ENCODE measurements at regions not wholly inside any gene's neighbourhood (a gene's known extent, or its start where the extent isn't known, plus 50 kb on each side); places are given as distances from the start of the nearest gene placed in this dataset.

DNA sequence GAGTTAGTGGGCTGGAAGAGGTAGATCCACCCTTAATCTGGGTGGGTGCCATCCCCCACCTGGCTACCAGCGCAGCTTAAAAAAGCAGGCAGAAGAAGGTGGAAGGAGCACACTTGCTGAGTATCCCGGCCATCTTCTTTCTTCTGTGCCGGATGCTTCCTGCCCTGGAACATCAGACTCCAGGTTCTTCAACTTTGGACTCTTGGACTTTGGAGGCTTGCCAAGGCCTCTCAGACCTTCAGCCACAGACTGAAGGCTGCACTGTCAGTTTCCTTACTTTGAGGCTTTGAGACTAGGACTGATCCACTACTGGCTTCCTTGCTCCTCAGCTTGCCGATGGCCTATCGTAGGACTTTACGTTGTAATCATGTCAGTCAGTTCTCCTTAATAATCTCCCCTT lies 127.6 kb upstream of the GPC6 start:
- peaks cover 7% of the 10 kb centered on the region for H3K27me3 Mint-ChIP-seq (ENCODE audit: low read depth)
- no peak overlapping the region for H3K4me3 Mint-ChIP-seq (ENCODE audit: unreplicated experiment)
- H3K9me3 Mint-ChIP-seq (ENCODE audit: low read depth), result no peaks in the 10 kb centered on the region
- H3K27ac Mint-ChIP-seq (ENCODE audit: unreplicated experiment), result no peak overlapping the region
- H3K4me1 Mint-ChIP-seq (ENCODE audit: low read depth), result no peaks in the 10 kb centered on the region
- no peaks in the 10 kb centered on the region for H3K36me3 Mint-ChIP-seq (ENCODE audit: low read depth)
- DNase-seq (ENCODE audit: low spot score), result no peak
- TF ChIP-seq, protein P1, sequence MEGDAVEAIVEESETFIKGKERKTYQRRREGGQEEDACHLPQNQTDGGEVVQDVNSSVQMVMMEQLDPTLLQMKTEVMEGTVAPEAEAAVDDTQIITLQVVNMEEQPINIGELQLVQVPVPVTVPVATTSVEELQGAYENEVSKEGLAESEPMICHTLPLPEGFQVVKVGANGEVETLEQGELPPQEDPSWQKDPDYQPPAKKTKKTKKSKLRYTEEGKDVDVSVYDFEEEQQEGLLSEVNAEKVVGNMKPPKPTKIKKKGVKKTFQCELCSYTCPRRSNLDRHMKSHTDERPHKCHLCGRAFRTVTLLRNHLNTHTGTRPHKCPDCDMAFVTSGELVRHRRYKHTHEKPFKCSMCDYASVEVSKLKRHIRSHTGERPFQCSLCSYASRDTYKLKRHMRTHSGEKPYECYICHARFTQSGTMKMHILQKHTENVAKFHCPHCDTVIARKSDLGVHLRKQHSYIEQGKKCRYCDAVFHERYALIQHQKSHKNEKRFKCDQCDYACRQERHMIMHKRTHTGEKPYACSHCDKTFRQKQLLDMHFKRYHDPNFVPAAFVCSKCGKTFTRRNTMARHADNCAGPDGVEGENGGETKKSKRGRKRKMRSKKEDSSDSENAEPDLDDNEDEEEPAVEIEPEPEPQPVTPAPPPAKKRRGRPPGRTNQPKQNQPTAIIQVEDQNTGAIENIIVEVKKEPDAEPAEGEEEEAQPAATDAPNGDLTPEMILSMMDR (IDR thresholded peaks at IDR 0.05), result no peak

DNA sequence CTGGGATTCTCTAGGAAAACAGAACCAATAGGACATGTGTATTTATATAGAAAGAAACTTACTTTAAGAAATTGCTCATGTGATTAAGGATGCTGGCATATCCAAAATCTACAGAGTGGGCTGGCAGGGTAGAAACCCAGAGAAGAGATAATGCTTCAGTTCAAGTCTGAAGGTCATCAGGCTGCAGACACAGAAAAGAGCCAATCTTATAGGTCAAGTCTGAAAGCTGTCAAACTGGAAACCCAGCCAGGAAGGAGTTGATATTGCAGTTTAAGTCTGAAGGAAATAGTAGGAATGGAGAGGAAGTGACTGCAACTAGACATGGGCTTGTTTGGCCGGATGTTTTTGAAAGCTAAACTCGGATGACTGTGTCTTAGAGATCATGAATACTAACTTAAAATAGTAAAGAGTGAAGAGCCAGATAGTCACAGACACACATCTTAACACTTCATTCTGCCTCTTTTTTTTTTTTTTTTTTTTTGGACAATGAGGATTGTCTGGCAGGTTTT lies 125.3 kb upstream of the GPC6 start:
- Mint-ChIP-seq H3K4me3 (ENCODE audit: unreplicated experiment) (no peak overlapping the region), H3K4me1 (ENCODE audit: low read depth) (no peaks in the 10 kb centered on the region), H3K27ac (ENCODE audit: unreplicated experiment) (no peak overlapping the region), H3K36me3 (ENCODE audit: low read depth) (no peaks in the 10 kb centered on the region), H3K27me3 (ENCODE audit: low read depth) (peaks cover 10% of the 10 kb centered on the region), H3K9me3 (ENCODE audit: low read depth) (no peaks in the 10 kb centered on the region)
- TF ChIP-seq, protein P1 (IDR thresholded peaks at IDR 0.05), result no peak
- no peak for DNase-seq (ENCODE audit: low spot score)

DNA sequence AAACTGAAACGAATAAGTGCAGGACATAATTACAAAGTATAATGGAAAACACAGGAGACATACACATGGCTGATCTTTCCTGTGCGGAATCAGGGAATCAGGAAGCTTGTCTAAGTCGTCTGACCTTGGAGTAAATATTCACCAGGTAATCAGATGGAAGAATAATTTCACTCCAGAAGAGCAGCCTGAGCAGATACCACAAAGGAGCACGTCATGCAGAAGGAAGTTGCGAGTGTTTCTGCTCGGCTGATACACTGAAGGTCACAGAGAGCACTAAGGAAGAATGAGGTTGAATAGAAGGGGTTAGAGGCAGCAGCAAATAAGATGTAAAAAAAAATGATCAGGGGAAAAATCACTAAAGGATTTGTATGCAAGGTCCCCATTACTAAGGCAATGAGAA lies 122.3 kb upstream of the GPC6 start:
- no peak overlapping the region for H3K27ac Mint-ChIP-seq (ENCODE audit: unreplicated experiment)
- TF ChIP-seq, protein P1 (IDR thresholded peaks at IDR 0.05), result no peak
- H3K4me3 Mint-ChIP-seq (ENCODE audit: unreplicated experiment), result no peak overlapping the region
- peaks cover 6% of the 10 kb centered on the region for H3K27me3 Mint-ChIP-seq (ENCODE audit: low read depth)
- H3K9me3 Mint-ChIP-seq (ENCODE audit: low read depth), result no peaks in the 10 kb centered on the region
- no peaks in the 10 kb centered on the region for H3K36me3 Mint-ChIP-seq (ENCODE audit: low read depth)
- peaks cover 4% of the 10 kb centered on the region for H3K4me1 Mint-ChIP-seq (ENCODE audit: low read depth)
- no peak for DNase-seq (ENCODE audit: low spot score)

DNA sequence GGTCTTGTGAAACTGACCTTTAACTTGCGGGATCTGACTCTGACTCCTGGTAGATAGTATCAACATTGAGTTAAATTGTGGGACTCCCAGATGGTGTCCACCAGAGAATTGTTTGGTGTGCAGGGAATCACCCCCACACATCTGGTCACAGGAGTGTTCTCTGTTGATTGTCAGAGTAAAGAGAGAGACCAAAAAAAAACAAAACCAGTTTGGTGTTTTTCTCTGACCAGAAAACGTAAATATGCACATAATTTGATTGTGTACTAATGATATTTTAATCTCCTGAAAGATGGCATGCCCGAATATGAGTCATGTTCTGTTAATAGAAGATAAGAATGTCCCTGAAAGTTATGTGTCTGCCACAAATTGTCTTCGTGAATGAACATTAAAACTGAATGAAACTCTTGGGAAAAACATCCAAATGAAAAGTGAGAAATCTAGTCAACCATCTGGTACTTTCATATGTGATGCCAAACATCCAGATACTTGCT lies 118.5 kb upstream of the GPC6 start:
- Mint-ChIP-seq H3K4me1 (ENCODE audit: low read depth) (peaks cover 4% of the 10 kb centered on the region), H3K4me3 (ENCODE audit: unreplicated experiment) (no peak overlapping the region), H3K27ac (ENCODE audit: unreplicated experiment) (no peak overlapping the region), H3K27me3 (ENCODE audit: low read depth) (peaks cover 8% of the 10 kb centered on the region), H3K36me3 (ENCODE audit: low read depth) (no peaks in the 10 kb centered on the region), H3K9me3 (ENCODE audit: low read depth) (no peaks in the 10 kb centered on the region)
- no peak for DNase-seq (ENCODE audit: low spot score)
- TF ChIP-seq, protein P1 (IDR thresholded peaks at IDR 0.05), result no peak

DNA sequence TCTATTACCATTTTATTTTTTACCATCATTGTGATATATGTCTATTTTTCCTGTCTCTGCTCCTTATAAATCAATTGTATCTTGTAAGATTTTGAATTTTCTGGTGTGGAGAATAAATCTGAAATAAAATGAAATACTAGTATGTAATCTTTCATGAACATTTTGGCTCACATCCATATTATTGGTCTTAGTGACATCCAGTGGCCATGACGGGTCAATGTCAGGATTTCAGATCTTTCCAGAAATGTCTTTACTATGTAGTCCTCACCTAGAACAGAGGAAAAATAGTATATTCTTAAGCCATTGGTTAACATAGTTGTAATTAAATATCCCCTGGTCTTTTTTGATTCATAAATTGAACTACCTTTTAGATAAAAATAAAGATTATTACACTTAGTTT lies 109.8 kb upstream of the GPC6 start:
- Mint-ChIP-seq H3K4me3 (ENCODE audit: unreplicated experiment) (no peak overlapping the region), H3K27ac (ENCODE audit: unreplicated experiment) (no peak overlapping the region), H3K36me3 (ENCODE audit: low read depth) (no peaks in the 10 kb centered on the region), H3K9me3 (ENCODE audit: low read depth) (peaks cover 4% of the 10 kb centered on the region), H3K4me1 (ENCODE audit: low read depth) (no peaks in the 10 kb centered on the region), H3K27me3 (ENCODE audit: low read depth) (peaks cover 23% of the 10 kb centered on the region)
- no peak for DNase-seq (ENCODE audit: low spot score)
- TF ChIP-seq, protein P1 (IDR thresholded peaks at IDR 0.05), result peak; percentile 53
